Astrocyte (in vitro differentiated cells and primary cell): ENCODE measurements at regions not wholly inside any gene's neighbourhood (a gene's known extent, or its start where the extent isn't known, plus 50 kb on each side); places are given as distances from the start of the nearest gene placed in this dataset.

Experiments
- DNase-seq: peaks from one replicate; pipeline ENCODE4 v3.0.0-alpha.2; 2010; ENCODE audit warnings: low read depth
- FAIRE-seq: peaks from 2 replicates; lab custom pipeline; 2011; peaks lifted over from hg19 to GRCh38; lab: Jason Lieb, UNC
- H2AFZ ChIP-seq: 2 replicates; pipeline ENCODE4 v1.6.0; 2012; ENCODE audit warnings: low read depth, low read length, inconsistent platforms
- H3K27ac ChIP-seq: 2 replicates; pipeline ENCODE4 v1.5.1; 2011; ENCODE audit warnings: low read depth, low read length, inconsistent platforms
- H3K27me3 ChIP-seq: 2 replicates; pipeline ENCODE4 v1.6.0; 2011; ENCODE audit warnings: low read length, inconsistent platforms; ENCODE audit not compliant: insufficient read depth
- H3K36me3 ChIP-seq: 2 replicates; pipeline ENCODE4 v1.5.1; 2011; ENCODE audit warnings: low read length, inconsistent platforms; ENCODE audit not compliant: insufficient read depth
- H3K4me1 ChIP-seq: 2 replicates; pipeline ENCODE4 v1.5.1; 2011; ENCODE audit warnings: low read length, inconsistent platforms; ENCODE audit not compliant: insufficient read depth
- H3K4me2 ChIP-seq: 2 replicates; pipeline ENCODE4 v1.6.0; 2012; ENCODE audit warnings: low read length, inconsistent platforms
- H3K4me3 ChIP-seq: 2 replicates; pipeline ENCODE4 v1.5.1; 2011; ENCODE audit warnings: low read depth, mild to moderate bottlenecking, low read length, inconsistent platforms; ENCODE audit not compliant: insufficient read depth
- H3K79me2 ChIP-seq: 2 replicates; pipeline ENCODE4 v1.6.0; 2012; ENCODE audit warnings: mild to moderate bottlenecking, low read length, inconsistent platforms; ENCODE audit not compliant: insufficient read depth
- H3K9ac ChIP-seq: 2 replicates; pipeline ENCODE4 v1.6.0; 2012; ENCODE audit warnings: mild to moderate bottlenecking, low read length, inconsistent platforms
- H3K9me3 ChIP-seq: 2 replicates; pipeline ENCODE4 v1.5.1; 2012; ENCODE audit warnings: low read depth, mild to moderate bottlenecking, low read length, inconsistent platforms; ENCODE audit not compliant: insufficient read depth
- H4K20me1 ChIP-seq: 2 replicates; pipeline ENCODE4 v1.6.0; 2012; ENCODE audit warnings: low read length, inconsistent platforms; ENCODE audit not compliant: insufficient read depth
- H3K27ac Mint-ChIP-seq: one replicate; pipeline ENCODE4 v1.8.0; 2021; ENCODE audit warnings: mild to moderate bottlenecking, mixed read lengths; ENCODE audit not compliant: unreplicated experiment
- H3K27me3 Mint-ChIP-seq: one replicate; pipeline ENCODE4 v1.8.0; 2021; ENCODE audit warnings: low read depth, mixed read lengths; ENCODE audit not compliant: unreplicated experiment
- H3K36me3 Mint-ChIP-seq: one replicate; pipeline ENCODE4 v1.8.0; 2021; ENCODE audit warnings: low read depth, mixed read lengths; ENCODE audit not compliant: unreplicated experiment
- H3K4me1 Mint-ChIP-seq: one replicate; pipeline ENCODE4 v1.8.0; 2021; ENCODE audit warnings: low read depth, mixed read lengths; ENCODE audit not compliant: unreplicated experiment
- H3K4me3 Mint-ChIP-seq: one replicate; pipeline ENCODE4 v1.8.0; 2021; ENCODE audit warnings: mild to moderate bottlenecking, moderate library complexity, mixed read lengths; ENCODE audit not compliant: unreplicated experiment
- H3K9me3 Mint-ChIP-seq: one replicate; pipeline ENCODE4 v1.8.0; 2021; ENCODE audit warnings: mild to moderate bottlenecking, mixed read lengths; ENCODE audit not compliant: unreplicated experiment
- CTCF ChIP-seq: IDR thresholded peaks from 2 replicates; pipeline ENCODE4 v1.5.1; 2011; ENCODE audit warnings: low read depth, mild to moderate bottlenecking, inconsistent platforms, low read length, moderate library complexity; ENCODE audit not compliant: insufficient read depth
- EZH2 ChIP-seq: IDR thresholded peaks from 2 replicates; pipeline ENCODE4 v1.6.1; 2012; ENCODE audit warnings: mild to moderate bottlenecking, low read length, inconsistent platforms; ENCODE audit not compliant: insufficient read depth

GRCh38 chr17:73829676-73830280 lies 185.5 kb upstream of the SDK2 start:
- H3K36me3 Mint-ChIP-seq = no peaks in the 10 kb centered on the region
- FAIRE-seq (no peak), DNase-seq (no peak)
- H3K79me2 ChIP-seq = no peaks in the 10 kb centered on the region
- TF ChIP-seq EZH2 = no peak
- no peak for TF ChIP-seq CTCF
- H3K4me1 Mint-ChIP-seq = peaks cover 6% of the 10 kb centered on the region
- H4K20me1 ChIP-seq = no peaks in the 10 kb centered on the region
- H3K9me3 Mint-ChIP-seq = peaks cover 3% of the 10 kb centered on the region
- no peak overlapping the region for H2AFZ ChIP-seq
- H3K4me3 ChIP-seq = no peak overlapping the region
- H3K27ac ChIP-seq = no peak overlapping the region
- no peak overlapping the region for H3K9ac ChIP-seq
- H3K4me2 ChIP-seq = no peak overlapping the region
- no peak overlapping the region for H3K27ac Mint-ChIP-seq
- no peaks in the 10 kb centered on the region for H3K36me3 ChIP-seq
- no peaks in the 10 kb centered on the region for H3K9me3 ChIP-seq
- no peaks in the 10 kb centered on the region for H3K4me1 ChIP-seq
- peaks cover 2% of the 10 kb centered on the region for H3K27me3 ChIP-seq
- peaks cover 29% of the 10 kb centered on the region for H3K27me3 Mint-ChIP-seq
- H3K4me3 Mint-ChIP-seq = no peak overlapping the region

- Histone ChIP-seq H3K27me3 (peaks cover 4% of the 10 kb centered on the region), H3K9ac (no peak overlapping the region), H2AFZ (no peak overlapping the region), H3K4me2 (no peak overlapping the region), H4K20me1 (no peaks in the 10 kb centered on the region), H3K4me1 (no peaks in the 10 kb centered on the region), H3K79me2 (no peaks in the 10 kb centered on the region), H3K36me3 (no peaks in the 10 kb centered on the region), H3K9me3 (no peaks in the 10 kb centered on the region), H3K27ac (no peak overlapping the region), H3K4me3 (no peak overlapping the region)
- Mint-ChIP-seq H3K9me3 (peaks cover 8% of the 10 kb centered on the region), H3K27me3 (peaks cover 41% of the 10 kb centered on the region), H3K4me1 (peaks cover 6% of the 10 kb centered on the region), H3K27ac (peak overlapping the region; percentile 22), H3K36me3 (no peaks in the 10 kb centered on the region), H3K4me3 (no peak overlapping the region)
- no peak for TF ChIP-seq CTCF
- no peak for TF ChIP-seq EZH2
- DNase-seq = no peak
- FAIRE-seq = no peak
Measured at GRCh38 chr17:73831699-73832098, 187.5 kb upstream of the SDK2 start.

GRCh38 chr17:73833775-73834488 lies 189.7 kb upstream of the SDK2 start:
- no peak for FAIRE-seq
- no peak for DNase-seq

More at GRCh38 chr17:73833775-73834488, 189.7 kb upstream of the SDK2 start:
- Histone ChIP-seq H3K27ac (no peak overlapping the region), H3K36me3 (no peaks in the 10 kb centered on the region), H3K4me2 (no peak overlapping the region), H4K20me1 (no peaks in the 10 kb centered on the region), H3K9me3 (no peaks in the 10 kb centered on the region), H3K9ac (no peak overlapping the region), H3K27me3 (peaks cover 4% of the 10 kb centered on the region), H3K79me2 (no peaks in the 10 kb centered on the region), H3K4me1 (no peaks in the 10 kb centered on the region), H2AFZ (no peak overlapping the region), H3K4me3 (no peak overlapping the region)
- Mint-ChIP-seq H3K27ac (no peak overlapping the region), H3K36me3 (no peaks in the 10 kb centered on the region), H3K4me3 (no peak overlapping the region), H3K27me3 (peaks cover 57% of the 10 kb centered on the region), H3K4me1 (no peaks in the 10 kb centered on the region), H3K9me3 (peaks cover 13% of the 10 kb centered on the region)
- no peak for TF ChIP-seq EZH2
- TF ChIP-seq CTCF = no peak
